ENCODE measurements at regions not wholly inside any gene's neighbourhood (a gene's known extent, or its start where the extent isn't known, plus 50 kb on each side); places are given as distances from the start of the nearest gene placed in this dataset.
A peak's percentile ranks its signal among the peaks of the same experiment; 100 is the strongest.

DNA sequence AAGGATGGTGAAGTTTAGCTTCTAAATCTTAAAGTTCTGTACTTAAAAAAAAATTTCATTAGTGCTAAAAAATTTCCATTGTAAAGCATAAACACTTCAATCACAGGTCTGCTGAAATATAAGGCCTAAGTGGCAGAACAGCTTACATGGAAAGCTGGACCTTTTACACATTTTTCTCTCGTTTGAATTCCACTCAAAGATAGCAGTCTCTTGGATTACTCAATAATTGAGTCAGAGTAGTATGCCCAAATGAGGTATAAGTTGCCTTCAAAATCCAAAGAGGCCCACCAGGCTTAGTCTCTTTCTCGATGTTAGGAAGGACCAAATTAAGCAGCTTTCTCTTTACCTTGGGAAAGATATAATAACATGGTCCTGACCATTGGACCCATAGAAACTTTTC, 220.4 kb upstream of the CWC22 start:
- TF ChIP-seq, protein P1, sequence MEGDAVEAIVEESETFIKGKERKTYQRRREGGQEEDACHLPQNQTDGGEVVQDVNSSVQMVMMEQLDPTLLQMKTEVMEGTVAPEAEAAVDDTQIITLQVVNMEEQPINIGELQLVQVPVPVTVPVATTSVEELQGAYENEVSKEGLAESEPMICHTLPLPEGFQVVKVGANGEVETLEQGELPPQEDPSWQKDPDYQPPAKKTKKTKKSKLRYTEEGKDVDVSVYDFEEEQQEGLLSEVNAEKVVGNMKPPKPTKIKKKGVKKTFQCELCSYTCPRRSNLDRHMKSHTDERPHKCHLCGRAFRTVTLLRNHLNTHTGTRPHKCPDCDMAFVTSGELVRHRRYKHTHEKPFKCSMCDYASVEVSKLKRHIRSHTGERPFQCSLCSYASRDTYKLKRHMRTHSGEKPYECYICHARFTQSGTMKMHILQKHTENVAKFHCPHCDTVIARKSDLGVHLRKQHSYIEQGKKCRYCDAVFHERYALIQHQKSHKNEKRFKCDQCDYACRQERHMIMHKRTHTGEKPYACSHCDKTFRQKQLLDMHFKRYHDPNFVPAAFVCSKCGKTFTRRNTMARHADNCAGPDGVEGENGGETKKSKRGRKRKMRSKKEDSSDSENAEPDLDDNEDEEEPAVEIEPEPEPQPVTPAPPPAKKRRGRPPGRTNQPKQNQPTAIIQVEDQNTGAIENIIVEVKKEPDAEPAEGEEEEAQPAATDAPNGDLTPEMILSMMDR (IDR thresholded peaks at IDR 0.05): no peak
- no peak for TF ChIP-seq POLR2AphosphoS5 (IDR thresholded peaks at IDR 0.05)
- no peak for TF ChIP-seq POLR2A (IDR thresholded peaks at IDR 0.05)
- intact Hi-C loops (cut with DNase I): no loop called here
- 84% methylated on average over 2 of the region's 2 CpGs for WGBS
- H3K36me3 ChIP-seq: no peaks in the 10 kb centered on the region
- no peaks in the 10 kb centered on the region for H3K4me1 ChIP-seq (replicated peaks)
- DNase-seq (ENCODE audit: low spot score): no peak
- no peak overlapping the region for H3K27ac ChIP-seq
- no peaks in the 10 kb centered on the region for H3K9me3 ChIP-seq
- H3K27me3 ChIP-seq (replicated peaks; ENCODE audit: insufficient read depth): no peaks in the 10 kb centered on the region
- H3K4me3 ChIP-seq: no peak overlapping the region

DNA sequence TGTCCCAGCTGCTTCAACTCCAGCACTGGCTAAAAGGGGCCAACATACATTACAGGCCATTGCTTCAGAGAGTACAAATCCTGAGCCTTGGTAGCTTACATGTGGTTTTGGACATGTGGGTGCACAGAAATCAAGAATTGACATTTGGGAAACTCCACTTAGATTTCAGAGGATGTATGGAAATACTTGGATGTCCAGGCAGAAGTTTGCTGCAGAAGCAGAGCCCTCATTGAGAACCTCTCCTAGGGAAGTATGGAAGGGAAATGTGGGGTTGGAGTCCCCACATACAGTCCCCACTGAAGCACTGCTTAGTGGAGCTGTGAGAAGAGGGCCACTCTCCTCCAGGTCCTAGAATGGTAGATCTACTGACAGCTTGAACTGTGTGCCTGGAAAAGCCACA, 218.0 kb upstream of the CWC22 start:
- intact Hi-C loops (cut with DNase I): no loop called here
- H3K4me1 ChIP-seq (replicated peaks): no peaks in the 10 kb centered on the region
- no peak for DNase-seq (ENCODE audit: low spot score)
- H3K4me3 ChIP-seq: no peak overlapping the region
- H3K36me3 ChIP-seq: no peaks in the 10 kb centered on the region
- no peak overlapping the region for H3K27ac ChIP-seq
- no peaks in the 10 kb centered on the region for H3K27me3 ChIP-seq (replicated peaks; ENCODE audit: insufficient read depth)
- TF ChIP-seq, protein P1 (IDR thresholded peaks at IDR 0.05): no peak
- TF ChIP-seq POLR2A (IDR thresholded peaks at IDR 0.05): no peak
- TF ChIP-seq POLR2AphosphoS5 (IDR thresholded peaks at IDR 0.05): no peak
- no peaks in the 10 kb centered on the region for H3K9me3 ChIP-seq

DNA sequence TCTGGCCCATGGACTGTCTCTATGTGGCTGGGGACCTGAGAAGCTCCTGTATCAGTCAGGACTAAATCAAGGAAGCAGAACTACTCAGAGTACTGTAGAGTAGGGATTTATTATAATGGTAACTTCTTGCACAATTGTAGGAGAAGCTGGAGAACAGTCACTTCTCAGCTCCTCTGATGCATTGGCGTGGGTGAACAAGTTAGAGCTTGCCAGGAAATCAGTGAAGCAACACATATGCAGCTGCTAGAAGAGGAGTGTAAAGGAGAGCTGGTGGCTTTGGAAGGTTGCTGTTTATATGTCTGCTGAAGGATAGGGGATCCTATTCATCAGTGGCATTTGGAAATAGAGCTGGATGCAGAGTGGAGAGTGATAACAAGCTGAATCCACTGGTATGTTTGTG, 215.5 kb upstream of the CWC22 start:
- peak; percentile 10 for DNase-seq (ENCODE audit: low spot score)
- no peak overlapping the region for H3K27ac ChIP-seq
- no peaks in the 10 kb centered on the region for H3K4me1 ChIP-seq (replicated peaks)
- H3K36me3 ChIP-seq: no peaks in the 10 kb centered on the region
- no peaks in the 10 kb centered on the region for H3K27me3 ChIP-seq (replicated peaks; ENCODE audit: insufficient read depth)
- WGBS: 17% methylated on average over 1 of the region's 1 CpG
- TF ChIP-seq, protein P1 (IDR thresholded peaks at IDR 0.05): no peak
- TF ChIP-seq POLR2A (IDR thresholded peaks at IDR 0.05) (no peak), POLR2AphosphoS5 (IDR thresholded peaks at IDR 0.05) (no peak)
- intact Hi-C loops (cut with DNase I): no loop called here
- H3K4me3 ChIP-seq: no peak overlapping the region
- H3K9me3 ChIP-seq: no peaks in the 10 kb centered on the region

DNA sequence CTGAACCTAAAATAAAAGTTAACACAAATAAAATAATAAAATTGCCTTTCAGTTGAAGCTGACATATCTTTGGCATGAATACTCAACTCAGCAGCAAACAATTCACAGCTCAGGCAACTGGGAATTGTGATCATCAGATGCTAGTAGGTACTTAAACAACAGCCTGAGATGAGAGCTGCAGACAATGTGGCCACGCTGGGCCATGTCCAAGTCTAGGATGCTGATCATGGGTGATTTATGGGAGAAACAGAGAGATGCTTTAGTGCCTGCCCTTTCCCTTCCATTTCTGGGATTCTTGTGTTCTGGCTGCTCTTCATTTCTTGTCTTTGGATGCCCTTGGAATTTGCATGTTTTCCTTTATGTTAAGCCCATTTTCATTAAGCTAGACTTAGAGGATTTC, 212.4 kb upstream of the CWC22 start:
- intact Hi-C loops (cut with DNase I): no loop called here
- H3K27ac ChIP-seq: no peak overlapping the region
- H3K36me3 ChIP-seq: no peaks in the 10 kb centered on the region
- no peak for TF ChIP-seq POLR2A (IDR thresholded peaks at IDR 0.05)
- TF ChIP-seq POLR2AphosphoS5 (IDR thresholded peaks at IDR 0.05): no peak
- TF ChIP-seq, protein P1 (IDR thresholded peaks at IDR 0.05): no peak
- 60% methylated on average over 1 of the region's 1 CpG for WGBS
- no peaks in the 10 kb centered on the region for H3K27me3 ChIP-seq (replicated peaks; ENCODE audit: insufficient read depth)
- no peaks in the 10 kb centered on the region for H3K9me3 ChIP-seq
- no peaks in the 10 kb centered on the region for H3K4me1 ChIP-seq (replicated peaks)
- H3K4me3 ChIP-seq: no peak overlapping the region
- no peak for DNase-seq (ENCODE audit: low spot score)

DNA sequence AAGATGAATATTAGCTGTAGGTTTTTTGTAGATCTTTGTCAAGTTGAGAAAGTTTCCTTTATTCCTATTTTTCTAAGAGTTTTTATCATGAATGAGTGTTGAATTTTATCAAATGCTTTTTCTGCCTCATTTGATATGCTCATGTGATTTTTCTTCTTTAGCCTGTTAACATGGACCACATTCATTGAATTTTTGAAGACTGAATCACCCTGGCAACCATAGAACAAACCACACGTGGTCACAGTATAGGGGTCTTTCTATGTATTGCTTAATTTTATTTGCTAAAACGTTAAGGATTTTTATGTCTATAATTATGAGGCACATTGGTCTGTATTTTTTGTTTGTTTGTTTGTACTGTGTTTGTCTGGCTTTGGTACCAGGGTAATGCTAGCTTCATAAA, 201.7 kb upstream of the CWC22 start:
- intact Hi-C loops (cut with DNase I): no loop called here
- Histone ChIP-seq H3K4me3 (no peak overlapping the region), H3K27ac (no peak overlapping the region), H3K36me3 (no peaks in the 10 kb centered on the region), H3K9me3 (no peaks in the 10 kb centered on the region), H3K27me3 (replicated peaks; ENCODE audit: insufficient read depth) (no peaks in the 10 kb centered on the region), H3K4me1 (replicated peaks) (no peaks in the 10 kb centered on the region)
- no peak for DNase-seq (ENCODE audit: low spot score)
- WGBS: 41% methylated on average over 2 of the region's 2 CpGs
- TF ChIP-seq POLR2A (IDR thresholded peaks at IDR 0.05): no peak
